T-cell (primary cell): ENCODE measurements at regions not wholly inside any gene's neighbourhood (a gene's known extent, or its start where the extent isn't known, plus 50 kb on each side); places are given as distances from the start of the nearest gene placed in this dataset.
"Not testable (repeated sequence)": the region's sequence is repeated elsewhere in the genome, so short reads cannot be mapped to it uniquely, and the experiment has no call there.

Experiments
- ATAC-seq, 4 experiments: fragments of 200-7000 bp in 3 of 4; fragments of 150-1000 bp in 1 of 4; cut with Tn5 transposase; replicated peaks in 1 of 4; 1 replicate in 3 of 4; 2 replicates in 1 of 4; pipeline ENCODE4 v1.10.0; 2021; ENCODE audit warnings: moderate library complexity in 3 of 4, mild to moderate bottlenecking in 2 of 4, moderate number of reproducible peaks in 1 of 4
- CTCF ChIA-PET, 2 donors: fragments of 300-600 bp; sonication (Branson Sonifier 250); formaldehyde crosslinking; loops; one replicate each; lab custom pipeline; 2022; ENCODE audit warnings: antibody characterized with exemption in 2 of 2; lab: Charles Lee
- POLR2A ChIA-PET, 2 donors: fragments of 300-600 bp; sonication (Branson Sonifier 250); formaldehyde crosslinking; loops; one replicate each; lab custom pipeline; 2022; ENCODE audit warnings: antibody characterized with exemption in 2 of 2; lab: Charles Lee
- DNase-seq, 35 experiments: peaks; one replicate each; pipeline versions ENCODE4 v3.0.0 to v3.0.0-alpha.2; 2013 to 2023
- H3K27ac ChIP-seq: one replicate; pipeline ENCODE4 v1.5.1; 2013; ENCODE audit warnings: low read length
- H3K27me3 ChIP-seq, 2 experiments: replicated peaks in 1 of 2; 1 replicate in 1 of 2; 2 replicates in 1 of 2; pipeline versions ENCODE4 v1.6.1 to v1.7.0; 2013; ENCODE audit warnings: low read length in 1 of 2, mixed read lengths in 1 of 2; ENCODE audit not compliant: control insufficient read depth in 2 of 2, insufficient read depth in 2 of 2; ENCODE audit errors: extremely low read depth in 1 of 2
- H3K36me3 ChIP-seq, 2 donors: 1 replicate in 1 of 2; 2 replicates in 1 of 2; pipeline versions ENCODE4 v1.6.1 to v1.7.0; 2013; ENCODE audit warnings: low read length in 1 of 2; ENCODE audit not compliant: control insufficient read depth in 2 of 2, insufficient read depth in 1 of 2; ENCODE audit errors: extremely low read depth in 1 of 2
- H3K4me1 ChIP-seq, 2 experiments: 1 replicate in 1 of 2; 2 replicates in 1 of 2; pipeline versions ENCODE4 v1.6.1 to v1.7.0; 2013; ENCODE audit warnings: low read length in 2 of 2, mixed read lengths in 1 of 2; ENCODE audit not compliant: insufficient read depth in 2 of 2, control insufficient read depth in 1 of 2; ENCODE audit errors: extremely low read depth in 1 of 2
- H3K4me3 ChIP-seq, 2 donors: 1 replicate in 1 of 2; 2 replicates in 1 of 2; pipeline versions ENCODE4 v1.5.1 to v1.7.0; 2013; ENCODE audit warnings: mild to moderate bottlenecking in 2 of 2, low read length in 1 of 2, moderate library complexity in 1 of 2; ENCODE audit not compliant: control insufficient read depth in 1 of 2; ENCODE audit errors: extremely low read depth in 1 of 2
- H3K9me3 ChIP-seq: 2 replicates; pipeline ENCODE4 v1.7.0; 2013
- H3K27ac Mint-ChIP-seq, 2 donors: one replicate each; pipeline ENCODE4 v1.8.0; 2020 to 2021; ENCODE audit warnings: mild to moderate bottlenecking in 2 of 2, mixed read lengths in 2 of 2
- H3K27me3 Mint-ChIP-seq, 2 donors: one replicate each; pipeline ENCODE4 v1.8.0; 2021 to 2022; ENCODE audit warnings: mixed read lengths in 2 of 2
- H3K36me3 Mint-ChIP-seq: one replicate; pipeline ENCODE4 v1.8.0; 2021; ENCODE audit warnings: mixed read lengths
- H3K4me1 Mint-ChIP-seq, 3 donors: one replicate each; pipeline ENCODE4 v1.8.0; 2020 to 2022; ENCODE audit warnings: mixed read lengths in 3 of 3, mild to moderate bottlenecking in 1 of 3
- H3K4me3 Mint-ChIP-seq, 3 donors: one replicate each; pipeline ENCODE4 v1.8.0; 2020 to 2022; ENCODE audit warnings: mild to moderate bottlenecking in 3 of 3, mixed read lengths in 3 of 3, moderate library complexity in 3 of 3
- H3K9me3 Mint-ChIP-seq, 3 donors: one replicate each; pipeline ENCODE4 v1.8.0; 2020 to 2022; ENCODE audit warnings: mixed read lengths in 3 of 3
- WGBS: methylation state at CpG from one replicate; pipeline ENCODE4 v1.1.5; 2013; ENCODE audit warnings: missing lambda C conversion rate; ENCODE audit not compliant: insufficient coverage; 5-methylcytosine and 5-hydroxymethylcytosine counted together

DNA sequence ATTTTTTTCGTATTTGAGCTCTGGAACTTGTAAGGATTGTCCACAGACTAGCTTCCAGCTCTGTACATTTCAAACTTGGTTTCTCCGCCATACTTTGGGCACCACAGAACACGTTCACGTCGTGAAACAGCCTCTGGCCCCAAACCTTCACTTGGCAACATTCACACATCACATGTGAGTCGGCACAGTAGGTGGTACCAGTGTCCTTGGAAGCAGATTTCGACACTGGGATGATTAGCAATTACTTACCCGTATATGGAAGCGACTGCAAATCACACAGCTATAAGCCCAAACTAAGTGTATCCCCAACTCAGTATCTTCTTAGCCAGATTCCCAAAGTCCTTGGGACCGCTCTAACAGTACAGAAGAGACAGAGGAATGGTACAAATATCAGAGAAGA is 60.2 kb downstream of the MAFB start:
- ChIA-PET CTCF (no interaction called here), POLR2A (no interaction called here)
- H3K27ac Mint-ChIP-seq: no peak overlapping the region
- H3K4me1 Mint-ChIP-seq: no peaks in the 10 kb centered on the region
- DNase-seq: no peak
- no peaks in the 10 kb centered on the region for H3K36me3 Mint-ChIP-seq
- no peak overlapping the region for H3K4me3 Mint-ChIP-seq
- Histone ChIP-seq H3K27ac (no peak overlapping the region), H3K27me3 (peaks cover 0 to 3% of the 10 kb centered on the region in 2 experiments), H3K4me1 (no peaks in the 10 kb centered on the region), H3K9me3 (no peaks in the 10 kb centered on the region), H3K4me3 (no peak overlapping the region), H3K36me3 (no peaks in the 10 kb centered on the region)
- peaks cover 3% of the 10 kb centered on the region in 2 donors for H3K27me3 Mint-ChIP-seq
- peaks cover 4 to 12% (median 5%) of the 10 kb centered on the region in 3 donors for H3K9me3 Mint-ChIP-seq
- 73% methylated on average over 7 of the region's 10 CpGs for WGBS
- no peak for ATAC-seq

DNA sequence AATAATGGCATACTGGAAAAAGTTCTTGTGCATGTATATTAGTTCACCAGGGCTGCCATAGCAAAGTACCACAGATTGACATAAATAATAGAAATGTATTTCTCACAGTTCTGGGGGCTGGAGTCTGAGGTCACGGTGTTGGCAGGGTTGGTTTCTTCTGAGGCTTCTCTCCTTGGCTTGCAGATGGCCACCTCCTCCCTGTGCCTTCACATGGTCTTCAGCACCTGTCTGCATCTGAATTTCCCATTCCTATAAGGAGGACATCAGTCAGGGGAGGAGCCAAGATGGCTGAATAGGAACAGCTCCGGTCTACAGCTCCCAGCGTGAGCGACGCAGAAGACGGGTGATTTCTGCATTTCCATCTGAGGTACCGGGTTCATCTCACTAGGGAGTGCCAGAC is 70.0 kb downstream of the MAFB start:
- H3K4me1 Mint-ChIP-seq, H3K4me3 ChIP-seq, CTCF ChIA-PET, DNase-seq, H3K4me1 ChIP-seq, ATAC-seq, H3K27ac ChIP-seq, H3K27ac Mint-ChIP-seq, H3K4me3 Mint-ChIP-seq, H3K9me3 Mint-ChIP-seq, POLR2A ChIA-PET, H3K9me3 ChIP-seq, H3K27me3 ChIP-seq, H3K36me3 ChIP-seq, H3K36me3 Mint-ChIP-seq: not testable (repeated sequence)
- H3K27me3 Mint-ChIP-seq: peaks cover 10 to 21% of the 10 kb centered on the region in 2 donors
- no CpG with 5 or more reads among the region's 7 CpGs for whole genome bisulfite sequencing

DNA sequence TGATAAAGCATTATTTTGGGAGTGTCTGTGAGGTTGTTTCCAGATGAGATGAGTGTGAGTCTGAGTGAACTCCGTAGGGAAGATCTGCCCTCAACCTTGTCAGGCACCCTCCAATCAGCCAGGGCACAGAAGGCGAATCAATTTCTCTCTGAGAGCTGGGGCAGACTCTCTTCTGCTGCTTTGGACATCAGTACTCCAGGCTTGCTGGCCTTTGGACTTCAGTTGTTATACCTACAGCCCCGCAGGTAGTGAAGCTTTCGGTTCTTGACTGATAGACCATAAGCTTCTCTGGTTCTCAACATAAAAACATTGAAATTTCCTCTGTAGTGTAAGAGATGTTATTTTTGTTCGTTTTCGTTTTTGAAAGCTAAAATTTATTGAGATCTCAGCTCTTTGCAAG is 71.4 kb downstream of the MAFB start:
- H3K4me1 ChIP-seq: no peaks in the 10 kb centered on the region
- H3K27ac ChIP-seq: no peak overlapping the region
- no peaks in the 10 kb centered on the region for H3K36me3 ChIP-seq
- H3K27me3 Mint-ChIP-seq: peaks cover 13 to 21% of the 10 kb centered on the region in 2 donors
- no peaks in the 10 kb centered on the region for H3K4me1 Mint-ChIP-seq
- ATAC-seq (no peak), DNase-seq (no peak)
- no peak overlapping the region for H3K4me3 ChIP-seq
- peaks cover 0 to 5% of the 10 kb centered on the region in 2 experiments for H3K27me3 ChIP-seq
- ChIA-PET CTCF (no interaction called here), POLR2A (no interaction called here)
- H3K9me3 ChIP-seq: no peaks in the 10 kb centered on the region
- 73% methylated on average over 3 of the region's 6 CpGs for WGBS
- H3K9me3 Mint-ChIP-seq: no peaks in the 10 kb centered on the region
- H3K4me3 Mint-ChIP-seq: no peak overlapping the region
- no peaks in the 10 kb centered on the region for H3K36me3 Mint-ChIP-seq
- no peak overlapping the region for H3K27ac Mint-ChIP-seq

DNA sequence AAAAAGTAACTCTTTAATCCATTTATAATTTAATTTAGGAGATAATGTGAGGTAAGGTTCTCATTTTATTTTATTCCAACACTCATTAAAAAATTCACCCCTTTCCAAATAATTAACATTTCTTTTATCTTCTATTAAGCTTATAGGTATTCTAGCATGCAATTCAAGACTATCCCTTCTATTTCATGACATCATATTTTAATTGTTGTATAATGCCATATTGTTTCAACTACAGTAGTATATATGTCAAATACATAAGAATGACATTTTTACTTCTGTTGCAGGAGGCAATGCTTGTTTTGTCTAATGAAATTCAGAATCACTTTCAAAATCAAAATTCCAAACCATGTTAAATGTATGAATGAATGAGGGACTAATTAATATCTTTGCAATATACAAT is 76.2 kb downstream of the MAFB start:
- DNase-seq: no peak
- CTCF ChIA-PET: no interaction called here

DNA sequence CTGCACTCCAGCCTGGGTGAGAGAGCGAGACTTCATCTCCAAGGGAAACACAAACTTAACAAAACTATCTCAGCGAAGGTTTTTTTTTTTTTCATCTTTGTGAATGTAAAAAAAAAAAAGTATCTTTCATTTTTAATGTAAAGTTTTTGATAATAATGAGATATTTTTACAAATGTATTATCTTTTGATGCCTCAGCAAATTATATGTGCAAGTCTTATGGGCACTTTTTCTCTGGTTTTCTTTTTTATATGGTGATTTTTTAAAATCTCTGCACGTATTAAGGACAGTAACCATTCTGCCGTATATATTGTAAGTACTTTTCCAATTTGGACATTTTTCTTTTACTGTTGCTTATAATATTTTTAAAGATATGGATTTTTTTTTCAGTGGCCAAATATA is 76.8 kb downstream of the MAFB start:
- DNase-seq (no peak), ATAC-seq (no peak)
- no peaks in the 10 kb centered on the region for H3K4me1 Mint-ChIP-seq
- Histone ChIP-seq H3K9me3 (no peaks in the 10 kb centered on the region), H3K4me3 (no peak overlapping the region), H3K27ac (no peak overlapping the region), H3K27me3 (peaks cover 0 to 3% of the 10 kb centered on the region in 2 experiments), H3K36me3 (no peaks in the 10 kb centered on the region), H3K4me1 (no peaks in the 10 kb centered on the region)
- no peak overlapping the region for H3K27ac Mint-ChIP-seq
- no peaks in the 10 kb centered on the region for H3K36me3 Mint-ChIP-seq
- WGBS: no CpG with 5 or more reads among the region's 4 CpGs
- no peak overlapping the region for H3K4me3 Mint-ChIP-seq
- ChIA-PET POLR2A (no interaction called here), CTCF (no interaction called here)
- H3K27me3 Mint-ChIP-seq: peaks cover 10 to 26% of the 10 kb centered on the region in 2 donors
- H3K9me3 Mint-ChIP-seq: no peaks in the 10 kb centered on the region

More for the DNA sequence above, 76.2 kb downstream of the MAFB start:
- no peak overlapping the region for H3K27ac Mint-ChIP-seq
- POLR2A ChIA-PET: no interaction called here
- ATAC-seq: no peak
- no peaks in the 10 kb centered on the region for H3K36me3 Mint-ChIP-seq
- Histone ChIP-seq H3K4me3 (no peak overlapping the region), H3K36me3 (no peaks in the 10 kb centered on the region), H3K27me3 (peaks cover 0 to 5% of the 10 kb centered on the region in 2 experiments), H3K9me3 (no peaks in the 10 kb centered on the region), H3K27ac (no peak overlapping the region), H3K4me1 (no peaks in the 10 kb centered on the region)
- H3K4me1 Mint-ChIP-seq: no peaks in the 10 kb centered on the region
- H3K27me3 Mint-ChIP-seq: peaks cover 13 to 25% of the 10 kb centered on the region in 2 donors
- H3K4me3 Mint-ChIP-seq: no peak overlapping the region
- H3K9me3 Mint-ChIP-seq: no peaks in the 10 kb centered on the region

DNA sequence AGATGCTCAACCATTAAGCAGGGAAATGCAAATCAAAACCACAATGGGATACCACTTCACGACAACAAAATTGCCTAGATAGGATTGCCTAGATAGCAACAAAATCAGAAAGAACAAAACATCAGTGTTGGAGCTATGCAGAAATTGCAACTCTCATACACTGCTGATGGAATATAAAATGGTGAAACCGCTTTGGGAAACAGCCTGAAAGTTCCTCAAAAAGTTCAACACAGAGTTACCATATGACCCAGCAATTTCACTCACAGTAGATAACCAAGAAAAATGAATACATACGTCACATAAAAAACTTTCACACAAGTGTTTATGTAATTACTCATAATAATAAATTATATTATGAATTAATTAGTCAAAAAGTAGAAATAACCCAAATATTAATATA is 78.3 kb downstream of the MAFB start:
- ATAC-seq: no peak
- no peak overlapping the region for H3K27ac ChIP-seq
- H3K9me3 Mint-ChIP-seq: no peaks in the 10 kb centered on the region
- no peaks in the 10 kb centered on the region for H3K36me3 ChIP-seq
- H3K4me1 ChIP-seq: no peaks in the 10 kb centered on the region
- POLR2A ChIA-PET: interaction anchor here in 1 of 2 donors (0.6 kb wide), 1 partner anchor 21 kb away, joined by 5 read pairs; no protein-coding TSS in a partner anchor
- no peak overlapping the region for H3K4me3 Mint-ChIP-seq
- peaks cover 3 to 17% of the 10 kb centered on the region in 2 donors for H3K27me3 Mint-ChIP-seq
- H3K9me3 ChIP-seq: no peaks in the 10 kb centered on the region
- no CpG with 5 or more reads among the region's 3 CpGs for WGBS
- H3K4me3 ChIP-seq: no peak overlapping the region
- CTCF ChIA-PET: no interaction called here
- DNase-seq: no peak
- no peaks in the 10 kb centered on the region for H3K4me1 Mint-ChIP-seq
- H3K36me3 Mint-ChIP-seq: no peaks in the 10 kb centered on the region
- no peak overlapping the region for H3K27ac Mint-ChIP-seq
- peaks cover 0 to 2% of the 10 kb centered on the region in 2 experiments for H3K27me3 ChIP-seq

DNA sequence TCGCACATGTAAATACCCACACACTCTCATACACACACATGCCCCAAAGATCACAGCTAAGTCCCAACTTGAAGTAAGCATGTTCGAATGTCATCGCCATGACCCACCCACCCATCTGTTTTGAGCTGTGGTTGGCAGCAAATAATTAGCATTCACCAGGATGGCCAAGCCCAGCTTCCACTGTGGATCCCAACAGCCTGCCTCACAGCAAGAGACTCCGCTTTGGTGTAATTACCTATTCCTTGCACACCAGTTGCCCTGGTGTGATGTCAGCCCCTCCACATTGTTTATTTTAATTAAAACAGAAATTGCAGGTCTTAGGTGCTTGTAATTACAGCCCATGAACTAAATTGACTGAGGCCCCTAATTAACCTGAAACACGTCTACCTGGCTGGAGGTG is 81.1 kb downstream of the MAFB start:
- no peak overlapping the region for H3K4me3 Mint-ChIP-seq
- no peak for ATAC-seq
- no peaks in the 10 kb centered on the region for H3K36me3 Mint-ChIP-seq
- Histone ChIP-seq H3K4me1 (no peaks in the 10 kb centered on the region), H3K27ac (no peak overlapping the region), H3K27me3 (peaks cover 0 to 5% of the 10 kb centered on the region in 2 experiments), H3K4me3 (no peak overlapping the region), H3K9me3 (no peaks in the 10 kb centered on the region), H3K36me3 (no peaks in the 10 kb centered on the region)
- no peak overlapping the region for H3K27ac Mint-ChIP-seq
- H3K4me1 Mint-ChIP-seq: no peaks in the 10 kb centered on the region
- POLR2A ChIA-PET: no interaction called here
- H3K27me3 Mint-ChIP-seq: peaks cover 2 to 15% of the 10 kb centered on the region in 2 donors
- CTCF ChIA-PET: no interaction called here
- 87% methylated on average over 3 of the region's 5 CpGs for WGBS
- no peak for DNase-seq
- no peaks in the 10 kb centered on the region for H3K9me3 Mint-ChIP-seq
